Ectodermal cell (in vitro differentiated cells): ENCODE measurements at regions not wholly inside any gene's neighbourhood (a gene's known extent, or its start where the extent isn't known, plus 50 kb on each side); places are given as distances from the start of the nearest gene placed in this dataset.

Experiments used
- H3K27ac ChIP-seq: 2 replicates; pipeline ENCODE4 v1.7.0; 2013; ENCODE audit warnings: mild to moderate bottlenecking, low read depth, low read length; ENCODE audit not compliant: insufficient read depth, poor library complexity, severe bottlenecking
- H3K27me3 ChIP-seq: 2 replicates; pipeline ENCODE4 v1.7.0; 2013; ENCODE audit warnings: mild to moderate bottlenecking, low read length; ENCODE audit not compliant: insufficient read depth, control insufficient read depth, poor library complexity, severe bottlenecking
- H3K36me3 ChIP-seq: one replicate; pipeline ENCODE4 v1.7.0; 2013; ENCODE audit warnings: low read length; ENCODE audit not compliant: control insufficient read depth, insufficient read depth
- H3K4me1 ChIP-seq: one replicate; pipeline ENCODE4 v1.7.0; 2013; ENCODE audit warnings: low read length; ENCODE audit not compliant: control insufficient read depth, insufficient read depth
- H3K4me3 ChIP-seq: 2 replicates; pipeline ENCODE4 v1.7.0; 2013; ENCODE audit warnings: low read depth, low read length, control low read depth; ENCODE audit not compliant: insufficient read depth
- H3K9me3 ChIP-seq: 2 replicates; pipeline ENCODE4 v1.7.0; 2013; ENCODE audit warnings: mild to moderate bottlenecking, low read length, moderate library complexity; ENCODE audit not compliant: control insufficient read depth
- whole genome bisulfite sequencing, 2 experiments: methylation state at CpG; one replicate each; pipeline ENCODE4 v1.1.7; 2013; ENCODE audit warnings: missing lambda C conversion rate in 2 of 2; 5-methylcytosine and 5-hydroxymethylcytosine counted together

- 92 to 93% methylated on average over 3 of the region's 3 CpGs for WGBS, 2 experiments
- Histone ChIP-seq H3K4me1 (no peaks in the 10 kb centered on the region), H3K4me3 (no peak overlapping the region), H3K27ac (no peak overlapping the region), H3K9me3 (no peaks in the 10 kb centered on the region), H3K36me3 (no peaks in the 10 kb centered on the region), H3K27me3 (no peaks in the 10 kb centered on the region)
Measured at GRCh38 chr3:163577271-163577670, 1501.0 kb downstream of the SI start.

- Histone ChIP-seq H3K9me3 (no peaks in the 10 kb centered on the region), H3K4me1 (no peaks in the 10 kb centered on the region), H3K36me3 (no peaks in the 10 kb centered on the region), H3K27me3 (no peaks in the 10 kb centered on the region), H3K4me3 (no peak overlapping the region), H3K27ac (no peak overlapping the region)
- WGBS, 2 experiments: 94 to 100% methylated on average over 1 of the region's 1 CpG
Measured at GRCh38 chr3:163576314-163576713, 1502.0 kb downstream of the SI start.

GRCh38 chr3:163573324-163573723 lies 1505.0 kb downstream of the SI start:
- Histone ChIP-seq H3K4me3 (no peak overlapping the region), H3K9me3 (no peaks in the 10 kb centered on the region), H3K36me3 (no peaks in the 10 kb centered on the region), H3K27me3 (no peaks in the 10 kb centered on the region), H3K4me1 (no peaks in the 10 kb centered on the region), H3K27ac (no peak overlapping the region)
- WGBS, 2 experiments: 90 to 93% methylated on average over 3 of the region's 3 CpGs

GRCh38 chr3:163572856-163573255 lies 1505.4 kb downstream of the SI start:
- no peaks in the 10 kb centered on the region for H3K4me1 ChIP-seq
- no peaks in the 10 kb centered on the region for H3K9me3 ChIP-seq
- WGBS, 2 experiments: 47 to 67% methylated on average over 1 of the region's 1 CpG
- no peaks in the 10 kb centered on the region for H3K27me3 ChIP-seq
- no peak overlapping the region for H3K4me3 ChIP-seq
- H3K36me3 ChIP-seq: no peaks in the 10 kb centered on the region
- H3K27ac ChIP-seq: no peak overlapping the region

- H3K27me3 ChIP-seq: no peaks in the 10 kb centered on the region
- no peaks in the 10 kb centered on the region for H3K36me3 ChIP-seq
- H3K9me3 ChIP-seq: no peaks in the 10 kb centered on the region
- H3K27ac ChIP-seq: no peak overlapping the region
- WGBS, 2 experiments: 93 to 95% methylated on average over 1 of the region's 1 CpG
- no peak overlapping the region for H3K4me3 ChIP-seq
- no peaks in the 10 kb centered on the region for H3K4me1 ChIP-seq
Measured at GRCh38 chr3:163563485-163563884, 1514.8 kb downstream of the SI start.

- H3K4me1 ChIP-seq: no peaks in the 10 kb centered on the region
- H3K36me3 ChIP-seq: no peaks in the 10 kb centered on the region
- WGBS, 2 experiments: 88 to 96% methylated on average over 1 of the region's 2 CpGs
- no peaks in the 10 kb centered on the region for H3K27me3 ChIP-seq
- no peak overlapping the region for H3K4me3 ChIP-seq
- no peak overlapping the region for H3K27ac ChIP-seq
- H3K9me3 ChIP-seq: no peaks in the 10 kb centered on the region
Measured at GRCh38 chr3:163562625-163563024, 1515.7 kb downstream of the SI start.

GRCh38 chr3:163561151-163561550 lies 1517.1 kb downstream of the SI start:
- 73 to 79% methylated on average over 4 of the region's 4 CpGs for WGBS, 2 experiments

GRCh38 chr3:163560459-163560858 lies 1517.8 kb downstream of the SI start:
- H3K4me1 ChIP-seq: no peaks in the 10 kb centered on the region
- no peak overlapping the region for H3K4me3 ChIP-seq
- WGBS, 2 experiments: 65 to 73% methylated on average over 2 of the region's 2 CpGs
- H3K27me3 ChIP-seq: no peaks in the 10 kb centered on the region
- H3K36me3 ChIP-seq: no peaks in the 10 kb centered on the region
- H3K27ac ChIP-seq: no peak overlapping the region
- no peaks in the 10 kb centered on the region for H3K9me3 ChIP-seq

More at GRCh38 chr3:163561151-163561550, 1517.1 kb downstream of the SI start:
- Histone ChIP-seq H3K9me3 (no peaks in the 10 kb centered on the region), H3K36me3 (no peaks in the 10 kb centered on the region), H3K4me3 (no peak overlapping the region), H3K27ac (no peak overlapping the region), H3K27me3 (no peaks in the 10 kb centered on the region), H3K4me1 (no peaks in the 10 kb centered on the region)

- Histone ChIP-seq H3K9me3 (no peaks in the 10 kb centered on the region), H3K27ac (no peak overlapping the region), H3K27me3 (no peaks in the 10 kb centered on the region), H3K4me1 (no peaks in the 10 kb centered on the region), H3K36me3 (no peaks in the 10 kb centered on the region), H3K4me3 (no peak overlapping the region)
- WGBS, 2 experiments: 97 to 100% methylated on average over 2 to 3 of the region's 4 CpGs
Measured at GRCh38 chr3:163556813-163557523, 1521.3 kb downstream of the SI start.

GRCh38 chr3:163555918-163556317 lies 1522.4 kb downstream of the SI start:
- H3K36me3 ChIP-seq: no peaks in the 10 kb centered on the region
- no peaks in the 10 kb centered on the region for H3K4me1 ChIP-seq
- H3K9me3 ChIP-seq: no peaks in the 10 kb centered on the region
- H3K27me3 ChIP-seq: no peaks in the 10 kb centered on the region
- no CpG with 5 or more reads among the region's 1 CpG for WGBS, 2 experiments
- no peak overlapping the region for H3K27ac ChIP-seq
- no peak overlapping the region for H3K4me3 ChIP-seq

GRCh38 chr3:163552659-163552966 lies 1525.7 kb downstream of the SI start:
- Histone ChIP-seq H3K27me3 (no peaks in the 10 kb centered on the region), H3K9me3 (no peaks in the 10 kb centered on the region), H3K27ac (no peak overlapping the region), H3K4me1 (no peaks in the 10 kb centered on the region), H3K4me3 (no peak overlapping the region), H3K36me3 (no peaks in the 10 kb centered on the region)
- WGBS, 2 experiments: 92 to 93% methylated on average over 17 of the region's 17 CpGs
